Panc1 (cell line): ENCODE measurements at regions not wholly inside any gene's neighbourhood (a gene's known extent, or its start where the extent isn't known, plus 50 kb on each side); places are given as distances from the start of the nearest gene placed in this dataset.

Experiments used
- ATAC-seq: fragments of 200-7000 bp; cut with Tn5 transposase; 2 replicates; pipeline ENCODE4 v1.9.1; 2020; ENCODE audit warnings: mild to moderate bottlenecking, moderate library complexity
- BruUV-seq: library from RNA; stranded (reverse); fragments of 400-500 nt; replicated peaks from 2 replicates; lab custom pipeline; 2021; lab: Mats Ljungman, UMichigan
- CTCF ChIA-PET: fragments of 300-600 bp; sonication (Branson Sonifier 250); formaldehyde crosslinking; loops from one replicate; lab custom pipeline; 2022; ENCODE audit warnings: antibody characterized with exemption; lab: Charles Lee
- POLR2A ChIA-PET: fragments of 300-600 bp; sonication (Branson Sonifier 250); formaldehyde crosslinking; loops from one replicate; lab custom pipeline; 2022; ENCODE audit warnings: antibody characterized with exemption; lab: Charles Lee
- DNase-seq: peaks from one replicate; pipeline ENCODE4 v3.0.0-alpha.2; 2010; ENCODE audit warnings: low read depth, low spot score
- H3K27ac ChIP-seq: 2 replicates; pipeline ENCODE4 v1.5.1; 2011; ENCODE audit warnings: mild to moderate bottlenecking, low read length, inconsistent platforms
- H3K27me3 ChIP-seq: fragments of 200-500 bp; sonication (Bioruptor generic); 2 replicates; pipeline ENCODE4 v1.6.0; 2014; ENCODE audit warnings: low read length, inconsistent platforms; ENCODE audit not compliant: control insufficient read depth, insufficient read depth
- H3K36me3 ChIP-seq: fragments of 200-500 bp; sonication (Bioruptor generic); 2 replicates; pipeline ENCODE4 v1.5.1; 2014; ENCODE audit warnings: inconsistent platforms, mild to moderate bottlenecking, low read length, moderate library complexity; ENCODE audit not compliant: control insufficient read depth, insufficient read depth
- H3K4me1 ChIP-seq: 2 replicates; pipeline ENCODE4 v1.5.1; 2011; ENCODE audit warnings: inconsistent platforms, mild to moderate bottlenecking, low read length, moderate library complexity; ENCODE audit not compliant: control insufficient read depth, insufficient read depth
- H3K4me3 ChIP-seq, 2 experiments: 2 replicates each; pipeline ENCODE4 v1.5.1; 2011 to 2012; ENCODE audit warnings: low read depth in 2 of 2, low read length in 2 of 2, mild to moderate bottlenecking in 2 of 2, inconsistent platforms in 1 of 2, moderate library complexity in 1 of 2
- H3K9me3 ChIP-seq: fragments of 200-500 bp; sonication (Bioruptor generic); 2 replicates; pipeline ENCODE4 v1.5.1; 2014; ENCODE audit warnings: low read depth, mild to moderate bottlenecking, inconsistent platforms, low read length, moderate library complexity; ENCODE audit not compliant: control insufficient read depth, insufficient read depth
- POLR2AphosphoS5 ChIP-seq: IDR thresholded peaks from 2 replicates; pipeline ENCODE4 v1.6.1; 2012; ENCODE audit warnings: mild to moderate bottlenecking, low read depth, low read length, moderate library complexity
- SIN3A ChIP-seq: IDR thresholded peaks from 2 replicates; pipeline ENCODE4 v1.6.1; 2012; ENCODE audit warnings: low read depth, mild to moderate bottlenecking, low read length, moderate library complexity, borderline replicate concordance; ENCODE audit not compliant: insufficient read depth
- TCF7L2 ChIP-seq: IDR thresholded peaks from 2 replicates; pipeline ENCODE4 v1.6.1; 2011; ENCODE audit warnings: mild to moderate bottlenecking, low read depth, low read length, inconsistent platforms
- in situ Hi-C: cut with HindIII; loops from 2 replicates; pipeline ENCODE4 v1.10.0; 2016; ENCODE audit warnings: low sequenced_read_pairs, low pct_unique_long_range_greater_than_20kb
- intact Hi-C: fragments of 100-400 bp; cut with micrococcal nuclease; formaldehyde crosslinking; loops from one replicate; pipeline ENCODE4 v1.10.0; 2022; ENCODE audit not compliant: unreplicated experiment
- TF ChIP-seq, protein P1 (sequence below), 2 experiments: IDR thresholded peaks; 2 replicates each; pipeline ENCODE4 v1.6.1; 2011 to 2012; ENCODE audit warnings: low read depth in 2 of 2, control low read depth in 1 of 2, low read length in 1 of 2, mild to moderate bottlenecking in 1 of 2, moderate library complexity in 1 of 2; ENCODE audit not compliant: insufficient read depth in 1 of 2
- TF ChIP-seq, protein P2 (sequence below): fragments of 450-650 bp; IDR thresholded peaks from 2 replicates; pipeline ENCODE4 v1.5.1; 2017; ENCODE audit warnings: mild to moderate bottlenecking

DNA sequence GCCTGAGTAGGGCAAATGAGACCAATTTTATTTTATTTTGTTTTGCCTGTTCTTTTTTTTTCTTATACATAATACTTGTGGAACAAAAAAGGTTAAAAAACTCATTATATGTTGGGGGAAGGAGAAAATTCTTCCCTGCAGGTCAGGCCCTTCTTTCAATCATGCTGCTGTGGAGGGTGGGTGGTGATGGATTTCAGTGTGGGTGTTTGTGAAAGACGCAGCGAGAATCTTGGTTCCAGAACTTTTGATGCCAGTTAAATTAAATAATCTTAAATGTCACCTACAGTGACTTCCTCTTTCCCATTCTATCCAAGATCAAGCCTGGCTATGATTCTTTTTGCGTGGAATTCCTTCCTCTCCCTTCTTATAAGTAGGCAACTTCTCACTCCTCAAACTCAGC, 595.8 kb upstream of the EEF2KMT start:
- DNase-seq: no peak
- ChIA-PET POLR2A (no interaction called here), CTCF (no interaction called here)
- Histone ChIP-seq H3K4me3 (no peak overlapping the region), H3K27ac (no peak overlapping the region), H3K9me3 (no peaks in the 10 kb centered on the region), H3K36me3 (no peaks in the 10 kb centered on the region), H3K4me1 (no peaks in the 10 kb centered on the region), H3K27me3 (no peaks in the 10 kb centered on the region)
- intact Hi-C loops: no loop called here
- BruUV-seq: no TSS peak
- no peak for ATAC-seq
- TF ChIP-seq, protein P1, sequence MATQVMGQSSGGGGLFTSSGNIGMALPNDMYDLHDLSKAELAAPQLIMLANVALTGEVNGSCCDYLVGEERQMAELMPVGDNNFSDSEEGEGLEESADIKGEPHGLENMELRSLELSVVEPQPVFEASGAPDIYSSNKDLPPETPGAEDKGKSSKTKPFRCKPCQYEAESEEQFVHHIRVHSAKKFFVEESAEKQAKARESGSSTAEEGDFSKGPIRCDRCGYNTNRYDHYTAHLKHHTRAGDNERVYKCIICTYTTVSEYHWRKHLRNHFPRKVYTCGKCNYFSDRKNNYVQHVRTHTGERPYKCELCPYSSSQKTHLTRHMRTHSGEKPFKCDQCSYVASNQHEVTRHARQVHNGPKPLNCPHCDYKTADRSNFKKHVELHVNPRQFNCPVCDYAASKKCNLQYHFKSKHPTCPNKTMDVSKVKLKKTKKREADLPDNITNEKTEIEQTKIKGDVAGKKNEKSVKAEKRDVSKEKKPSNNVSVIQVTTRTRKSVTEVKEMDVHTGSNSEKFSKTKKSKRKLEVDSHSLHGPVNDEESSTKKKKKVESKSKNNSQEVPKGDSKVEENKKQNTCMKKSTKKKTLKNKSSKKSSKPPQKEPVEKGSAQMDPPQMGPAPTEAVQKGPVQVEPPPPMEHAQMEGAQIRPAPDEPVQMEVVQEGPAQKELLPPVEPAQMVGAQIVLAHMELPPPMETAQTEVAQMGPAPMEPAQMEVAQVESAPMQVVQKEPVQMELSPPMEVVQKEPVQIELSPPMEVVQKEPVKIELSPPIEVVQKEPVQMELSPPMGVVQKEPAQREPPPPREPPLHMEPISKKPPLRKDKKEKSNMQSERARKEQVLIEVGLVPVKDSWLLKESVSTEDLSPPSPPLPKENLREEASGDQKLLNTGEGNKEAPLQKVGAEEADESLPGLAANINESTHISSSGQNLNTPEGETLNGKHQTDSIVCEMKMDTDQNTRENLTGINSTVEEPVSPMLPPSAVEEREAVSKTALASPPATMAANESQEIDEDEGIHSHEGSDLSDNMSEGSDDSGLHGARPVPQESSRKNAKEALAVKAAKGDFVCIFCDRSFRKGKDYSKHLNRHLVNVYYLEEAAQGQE (IDR thresholded peaks at IDR 0.05; ENCODE audit: insufficient read depth in 1 of 2, low read depth in 2 of 2, low read length in 1 of 2): no peak
- no peak for TF ChIP-seq POLR2AphosphoS5
- no peak for TF ChIP-seq SIN3A
- TF ChIP-seq, protein P2, sequence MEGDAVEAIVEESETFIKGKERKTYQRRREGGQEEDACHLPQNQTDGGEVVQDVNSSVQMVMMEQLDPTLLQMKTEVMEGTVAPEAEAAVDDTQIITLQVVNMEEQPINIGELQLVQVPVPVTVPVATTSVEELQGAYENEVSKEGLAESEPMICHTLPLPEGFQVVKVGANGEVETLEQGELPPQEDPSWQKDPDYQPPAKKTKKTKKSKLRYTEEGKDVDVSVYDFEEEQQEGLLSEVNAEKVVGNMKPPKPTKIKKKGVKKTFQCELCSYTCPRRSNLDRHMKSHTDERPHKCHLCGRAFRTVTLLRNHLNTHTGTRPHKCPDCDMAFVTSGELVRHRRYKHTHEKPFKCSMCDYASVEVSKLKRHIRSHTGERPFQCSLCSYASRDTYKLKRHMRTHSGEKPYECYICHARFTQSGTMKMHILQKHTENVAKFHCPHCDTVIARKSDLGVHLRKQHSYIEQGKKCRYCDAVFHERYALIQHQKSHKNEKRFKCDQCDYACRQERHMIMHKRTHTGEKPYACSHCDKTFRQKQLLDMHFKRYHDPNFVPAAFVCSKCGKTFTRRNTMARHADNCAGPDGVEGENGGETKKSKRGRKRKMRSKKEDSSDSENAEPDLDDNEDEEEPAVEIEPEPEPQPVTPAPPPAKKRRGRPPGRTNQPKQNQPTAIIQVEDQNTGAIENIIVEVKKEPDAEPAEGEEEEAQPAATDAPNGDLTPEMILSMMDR: no peak
- no peak for TF ChIP-seq TCF7L2
- in situ Hi-C loops: no loop called here

DNA sequence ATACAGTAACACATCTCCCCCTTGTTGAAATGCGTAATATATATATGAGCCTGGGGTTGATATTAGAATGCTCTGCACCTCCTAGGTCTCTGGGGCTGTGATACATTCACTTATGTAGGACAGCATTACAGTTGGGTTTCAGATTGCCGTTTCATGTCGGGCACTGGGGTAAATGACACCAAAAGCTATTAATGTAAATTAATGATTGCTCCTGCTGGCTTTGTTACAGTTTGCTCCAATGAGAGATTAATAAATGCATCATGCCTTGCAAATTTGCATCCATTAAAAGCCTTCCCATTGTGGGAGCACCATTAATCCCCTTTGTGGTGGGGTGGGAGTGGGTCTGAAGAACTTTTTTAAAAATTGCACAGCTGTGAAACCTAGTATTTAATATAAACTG, 584.4 kb upstream of the EEF2KMT start:
- BruUV-seq: no TSS peak
- ChIA-PET POLR2A (no interaction called here), CTCF (no interaction called here)
- DNase-seq: no peak
- H3K36me3 ChIP-seq: no peaks in the 10 kb centered on the region
- no peaks in the 10 kb centered on the region for H3K27me3 ChIP-seq
- in situ Hi-C loops: no loop called here
- TF ChIP-seq, protein P1 (IDR thresholded peaks at IDR 0.05; ENCODE audit: insufficient read depth in 1 of 2, low read depth in 2 of 2, low read length in 1 of 2): no peak
- TF ChIP-seq, protein P2: no peak
- TF ChIP-seq TCF7L2: no peak
- no peak for TF ChIP-seq SIN3A
- no peak for TF ChIP-seq POLR2AphosphoS5
- no peaks in the 10 kb centered on the region for H3K9me3 ChIP-seq
- H3K27ac ChIP-seq: no peak overlapping the region
- intact Hi-C loops: no loop called here
- ATAC-seq: no peak
- no peak overlapping the region for H3K4me3 ChIP-seq
- no peaks in the 10 kb centered on the region for H3K4me1 ChIP-seq
